ENCODE measurements at regions not wholly inside any gene's neighbourhood (a gene's known extent, or its start where the extent isn't known, plus 50 kb on each side); places are given as distances from the start of the nearest gene placed in this dataset.

DNA sequence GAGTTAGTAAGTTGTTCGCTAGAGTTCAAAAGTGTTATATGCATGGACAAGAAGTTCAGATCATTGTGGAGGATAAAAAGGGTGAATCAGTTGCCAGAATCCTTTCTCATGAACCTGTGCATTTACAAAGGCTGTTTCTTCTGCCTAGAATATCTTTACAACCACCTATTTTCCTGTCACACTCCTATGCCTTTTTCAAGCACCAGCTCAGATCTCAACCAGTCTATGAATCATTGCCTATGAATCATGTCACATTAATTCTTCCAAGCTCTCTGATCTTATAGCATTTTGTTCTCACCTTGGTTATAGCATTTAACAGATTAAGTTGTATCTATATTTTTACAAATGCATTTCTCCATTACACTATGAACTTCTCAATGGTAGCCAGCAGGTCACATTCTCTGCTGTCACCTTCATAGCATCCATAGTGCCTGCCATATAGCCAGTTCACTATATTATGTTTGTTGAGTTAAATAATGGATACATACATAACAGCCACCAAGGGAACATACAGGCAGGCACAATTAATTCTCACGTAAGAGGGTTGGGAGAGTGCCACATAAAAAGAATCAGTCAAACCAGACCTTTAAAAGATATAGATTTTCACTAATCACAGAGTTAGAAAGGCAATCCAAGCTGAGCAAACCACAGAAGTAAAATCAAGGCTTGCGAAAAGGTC, 573.0 kb downstream of the FOXG1 start:
- Mint-ChIP-seq H3K36me3 (no peaks in the 10 kb centered on the region), H3K27ac (no peak overlapping the region), H3K9me3 (peaks cover 6% of the 10 kb centered on the region), H3K4me1 (no peaks in the 10 kb centered on the region), H3K27me3 (no peaks in the 10 kb centered on the region), H3K4me3 (no peak overlapping the region)
- ATAC-seq = no peak

DNA sequence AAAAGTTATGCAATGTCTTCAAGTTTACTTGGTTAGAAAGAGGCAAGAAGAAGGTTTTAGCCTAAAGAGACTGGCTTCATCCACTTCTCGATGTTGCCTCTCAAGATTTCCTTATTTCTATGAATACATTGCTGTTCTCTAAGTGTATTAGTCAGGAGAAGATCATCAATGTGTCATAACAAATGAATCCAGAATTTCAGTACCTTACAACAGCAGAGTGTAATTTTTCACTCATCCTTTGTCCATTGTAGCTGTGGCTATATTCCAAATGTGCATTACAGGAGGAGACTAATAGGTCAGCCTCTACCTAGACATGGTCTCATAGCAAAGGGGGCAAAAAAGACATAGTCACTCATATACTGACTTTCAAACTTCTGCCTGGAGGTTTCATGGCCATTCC, 579.1 kb downstream of the PRKD1 start:
- no peaks in the 10 kb centered on the region for H3K27me3 Mint-ChIP-seq
- H3K36me3 Mint-ChIP-seq = no peaks in the 10 kb centered on the region
- ATAC-seq = no peak
- no peaks in the 10 kb centered on the region for H3K4me1 Mint-ChIP-seq
- H3K4me3 Mint-ChIP-seq = no peak overlapping the region
- H3K9me3 Mint-ChIP-seq = no peaks in the 10 kb centered on the region
- H3K27ac Mint-ChIP-seq = no peak overlapping the region

DNA sequence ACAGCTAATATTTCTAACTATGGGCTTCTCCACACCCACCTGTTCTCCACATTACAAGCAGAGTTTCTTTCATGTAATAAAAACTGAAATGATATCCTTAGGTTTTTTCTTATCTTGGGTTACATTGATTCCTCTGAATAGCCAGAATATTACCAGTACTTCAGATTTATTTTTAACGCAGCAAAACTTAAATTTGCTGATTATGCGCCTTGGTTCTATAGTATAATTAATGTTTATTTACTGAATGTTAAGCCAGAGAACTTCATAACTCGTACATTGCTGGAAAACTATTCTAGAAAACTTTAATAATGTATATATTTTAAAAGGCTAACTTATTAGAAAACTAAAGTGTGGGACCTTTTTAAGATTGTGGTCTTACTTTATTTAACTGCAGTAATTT, 577.2 kb downstream of the PRKD1 start:
- Mint-ChIP-seq H3K4me1 (no peaks in the 10 kb centered on the region), H3K27me3 (no peaks in the 10 kb centered on the region), H3K9me3 (no peaks in the 10 kb centered on the region)

DNA sequence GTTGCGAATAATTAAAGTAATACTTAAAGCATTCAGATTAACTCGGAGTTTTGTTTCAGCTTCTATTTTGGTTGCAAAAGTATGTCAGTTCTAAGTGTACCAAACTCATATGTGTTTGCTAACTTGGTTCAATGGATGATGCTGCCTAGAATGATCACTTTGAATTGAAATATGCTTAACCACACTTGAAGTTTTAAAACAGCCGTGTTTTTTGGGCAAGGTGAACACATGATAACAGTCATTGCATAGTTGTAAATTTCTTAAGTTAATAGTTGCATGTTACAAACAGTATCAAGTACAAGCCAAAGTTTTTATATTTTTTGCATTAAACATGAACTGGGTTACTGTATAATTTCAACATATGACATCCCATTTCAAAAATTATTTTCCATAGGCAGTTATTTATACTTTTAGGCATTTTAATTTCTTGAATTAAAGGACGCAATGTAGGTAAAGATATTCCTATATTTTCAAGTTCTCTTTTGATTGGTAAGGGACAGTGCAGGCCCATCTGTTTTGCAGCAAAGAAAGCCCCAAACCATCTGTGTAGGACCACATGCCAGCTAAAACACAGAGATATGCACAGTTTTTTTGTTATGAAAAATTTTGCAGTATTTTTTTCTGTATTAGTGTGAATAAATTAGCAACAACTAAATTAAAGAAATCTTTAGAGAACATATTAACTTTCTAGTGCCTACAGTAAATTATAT, 575.5 kb downstream of the PRKD1 start:
- Mint-ChIP-seq H3K9me3 (peaks cover 2% of the 10 kb centered on the region), H3K27ac (no peak overlapping the region), H3K36me3 (no peaks in the 10 kb centered on the region), H3K4me1 (no peaks in the 10 kb centered on the region), H3K27me3 (no peaks in the 10 kb centered on the region), H3K4me3 (no peak overlapping the region)
- no peak for ATAC-seq

More for the DNA sequence above, 577.2 kb downstream of the PRKD1 start:
- Mint-ChIP-seq H3K4me3 (no peak overlapping the region), H3K27ac (no peak overlapping the region), H3K36me3 (no peaks in the 10 kb centered on the region)
- no peak for ATAC-seq

DNA sequence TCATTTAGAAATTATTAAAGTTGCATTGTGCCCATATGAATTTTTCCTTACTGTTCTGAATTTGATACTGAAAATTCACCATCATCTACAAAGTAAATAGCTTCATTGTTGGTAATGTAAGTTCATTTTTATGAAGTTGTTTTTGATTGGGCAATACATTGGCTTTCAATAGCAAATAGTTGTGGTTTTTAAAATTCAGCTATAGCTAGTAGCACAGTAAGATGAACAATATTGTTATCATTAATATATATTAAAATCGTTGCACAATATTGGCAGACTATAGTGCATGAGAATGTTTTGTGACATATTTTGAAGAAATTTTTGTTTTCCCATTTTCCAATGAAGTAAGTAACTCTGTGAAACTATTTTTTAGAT, 575.0 kb downstream of the PRKD1 start:
- Mint-ChIP-seq H3K9me3 (peaks cover 4% of the 10 kb centered on the region), H3K4me1 (no peaks in the 10 kb centered on the region), H3K36me3 (no peaks in the 10 kb centered on the region), H3K4me3 (no peak overlapping the region), H3K27ac (no peak overlapping the region), H3K27me3 (no peaks in the 10 kb centered on the region)
- ATAC-seq = no peak

DNA sequence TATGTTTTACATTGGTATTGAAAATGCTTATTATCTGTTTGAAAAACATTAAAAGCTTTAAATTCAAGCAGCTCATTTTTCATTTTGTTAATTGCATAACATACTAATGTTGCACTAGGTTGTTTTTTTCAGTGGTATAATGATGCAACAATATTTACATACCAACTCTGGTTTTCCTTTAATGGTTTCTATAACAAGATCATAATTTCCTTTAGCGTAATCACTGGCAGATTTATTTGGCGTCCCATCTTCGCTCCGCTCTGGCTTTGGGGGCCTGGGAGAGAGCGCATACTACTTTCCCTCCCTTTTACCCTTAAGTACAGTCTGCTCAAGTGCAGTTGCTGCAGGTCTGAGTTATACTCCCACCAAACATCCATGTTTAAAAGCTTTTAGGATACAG, 574.1 kb downstream of the PRKD1 start:
- Mint-ChIP-seq H3K4me1 (no peaks in the 10 kb centered on the region), H3K27ac (no peak overlapping the region)

DNA sequence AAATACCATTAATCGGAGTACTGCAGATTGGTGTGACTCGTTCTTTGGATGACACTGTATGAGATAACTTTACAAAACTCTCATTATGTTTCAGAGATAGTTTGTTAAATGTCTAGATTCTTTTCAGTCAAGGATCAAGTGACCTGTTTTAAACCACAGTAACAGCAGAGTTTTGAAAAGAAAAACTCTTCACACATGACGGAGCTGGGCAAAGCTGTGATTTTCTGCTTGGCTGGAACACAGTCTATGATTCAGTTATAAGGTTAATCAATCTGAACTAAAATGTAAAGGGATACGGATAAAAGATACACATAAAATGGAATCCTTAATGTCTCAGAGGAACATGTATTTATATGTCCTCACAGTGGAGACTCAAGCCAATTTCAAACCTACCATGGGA, 573.2 kb downstream of the PRKD1 start:
- Mint-ChIP-seq H3K27me3 (no peaks in the 10 kb centered on the region), H3K9me3 (peaks cover 4% of the 10 kb centered on the region), H3K4me3 (no peak overlapping the region), H3K4me1 (no peaks in the 10 kb centered on the region), H3K36me3 (no peaks in the 10 kb centered on the region), H3K27ac (no peak overlapping the region)
- ATAC-seq = no peak

More for the DNA sequence above, 574.1 kb downstream of the PRKD1 start:
- Mint-ChIP-seq H3K36me3 (no peaks in the 10 kb centered on the region), H3K27me3 (no peaks in the 10 kb centered on the region), H3K9me3 (peaks cover 4% of the 10 kb centered on the region), H3K4me3 (no peak overlapping the region)
- no peak for ATAC-seq

DNA sequence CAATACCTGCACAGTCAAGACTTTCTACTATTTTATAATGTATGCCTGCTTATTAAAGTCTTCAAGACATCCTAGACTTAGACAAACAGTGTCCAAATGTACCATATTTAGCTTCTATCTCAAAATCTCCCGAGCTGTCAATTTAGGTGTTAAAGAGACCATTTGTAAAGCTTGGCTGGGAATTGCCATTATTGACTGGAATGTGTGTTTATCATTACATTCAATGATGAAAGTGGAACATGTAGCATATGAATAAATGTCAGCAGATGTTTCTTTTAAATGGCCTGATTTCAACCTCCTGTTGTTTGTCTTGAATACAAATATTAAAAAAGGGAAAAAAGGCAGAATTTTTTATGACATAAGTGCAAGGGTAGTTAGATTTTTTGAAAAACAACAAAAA, 572.3 kb downstream of the PRKD1 start:
- ATAC-seq = no peak
- Mint-ChIP-seq H3K27ac (no peak overlapping the region), H3K36me3 (no peaks in the 10 kb centered on the region), H3K4me1 (no peaks in the 10 kb centered on the region), H3K4me3 (no peak overlapping the region), H3K9me3 (peaks cover 4% of the 10 kb centered on the region), H3K27me3 (no peaks in the 10 kb centered on the region)

DNA sequence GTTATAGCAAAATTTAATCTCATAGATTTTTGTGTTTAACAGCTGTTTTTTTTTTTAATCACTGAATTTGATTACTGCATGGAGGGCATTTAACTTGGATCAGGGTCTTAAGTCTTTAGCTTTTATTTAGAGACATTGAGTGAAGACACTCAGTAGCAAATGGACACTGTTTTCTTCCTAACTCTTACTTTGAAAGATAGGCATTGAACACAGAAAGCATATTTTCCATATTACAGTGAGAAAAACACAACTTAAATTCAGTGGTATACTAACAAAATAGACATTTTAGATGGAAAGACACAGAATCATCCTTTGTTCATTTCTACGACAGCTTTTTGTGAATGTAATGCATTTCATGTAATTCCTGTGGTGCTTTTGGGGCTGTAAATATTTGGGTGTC, 571.8 kb downstream of the PRKD1 start:
- Mint-ChIP-seq H3K27ac (no peak overlapping the region), H3K4me1 (no peaks in the 10 kb centered on the region), H3K27me3 (no peaks in the 10 kb centered on the region), H3K4me3 (no peak overlapping the region), H3K9me3 (peaks cover 4% of the 10 kb centered on the region), H3K36me3 (no peaks in the 10 kb centered on the region)
- no peak for ATAC-seq

DNA sequence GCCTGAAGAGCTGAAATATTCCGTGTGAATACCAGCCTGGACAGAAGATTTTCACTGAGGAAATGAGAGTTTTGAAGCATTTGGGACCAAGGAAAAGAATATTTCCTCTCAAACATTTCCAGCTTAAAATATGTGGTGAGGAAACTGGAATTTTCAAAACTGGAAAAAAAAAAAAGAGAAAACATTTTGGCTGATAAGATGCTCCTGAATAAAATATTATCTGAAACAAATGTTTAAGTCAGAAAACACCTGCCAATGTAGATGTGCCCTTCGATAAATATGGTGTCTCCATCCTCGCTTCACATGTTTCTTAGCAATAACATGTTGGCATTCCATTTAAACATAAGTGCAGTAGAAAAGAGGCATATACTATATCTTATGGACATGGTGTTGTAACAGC, 567.0 kb downstream of the PRKD1 start:
- Mint-ChIP-seq H3K4me1 (no peaks in the 10 kb centered on the region), H3K27me3 (no peaks in the 10 kb centered on the region), H3K27ac (no peak overlapping the region), H3K4me3 (no peak overlapping the region), H3K9me3 (peaks cover 7% of the 10 kb centered on the region), H3K36me3 (no peaks in the 10 kb centered on the region)
- no peak for ATAC-seq

DNA sequence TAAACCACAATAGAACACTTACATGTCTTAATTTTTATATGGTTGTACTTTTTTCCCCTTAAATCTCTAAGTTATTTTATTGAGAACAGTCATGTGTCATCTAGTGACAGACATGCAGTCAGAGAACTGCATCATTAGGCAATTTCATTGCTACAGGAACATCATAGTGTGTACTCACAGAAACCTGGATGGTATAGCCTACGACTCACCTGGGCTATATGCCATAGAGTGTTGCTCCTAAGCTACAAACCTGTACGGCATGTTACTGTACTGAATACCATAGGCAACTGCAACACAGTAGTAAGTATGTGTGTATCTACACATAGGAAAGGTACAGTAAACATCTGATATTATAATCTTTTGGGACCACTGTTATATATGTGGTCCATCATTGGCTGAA, 557.6 kb downstream of the PRKD1 start:
- Mint-ChIP-seq H3K9me3 (peaks cover 3% of the 10 kb centered on the region), H3K4me3 (no peak overlapping the region), H3K27me3 (no peaks in the 10 kb centered on the region), H3K4me1 (no peaks in the 10 kb centered on the region), H3K27ac (no peak overlapping the region), H3K36me3 (no peaks in the 10 kb centered on the region)
- no peak for ATAC-seq

DNA sequence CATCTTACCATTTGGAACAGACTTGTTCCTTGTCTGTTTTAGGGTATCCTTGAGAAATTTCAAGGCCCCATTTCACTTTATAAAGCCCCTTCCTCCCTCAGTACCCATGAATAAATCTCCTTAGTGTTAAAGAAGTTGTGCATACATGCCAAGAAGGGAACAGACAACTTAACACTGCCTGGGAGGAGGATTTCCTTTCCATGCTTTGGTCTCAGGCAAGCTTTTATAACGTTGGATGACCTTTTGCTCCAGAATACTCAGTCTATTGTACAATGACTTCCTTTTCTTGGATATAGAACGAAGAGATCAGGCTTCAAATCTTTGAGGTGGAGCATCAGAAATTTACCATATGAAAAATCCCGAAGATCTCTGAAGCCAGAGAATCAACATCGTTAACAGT, 551.4 kb downstream of the PRKD1 start:
- Mint-ChIP-seq H3K4me1 (no peaks in the 10 kb centered on the region), H3K27me3 (no peaks in the 10 kb centered on the region), H3K4me3 (no peak overlapping the region), H3K9me3 (peaks cover 3% of the 10 kb centered on the region), H3K27ac (no peak overlapping the region), H3K36me3 (no peaks in the 10 kb centered on the region)
- ATAC-seq = no peak

DNA sequence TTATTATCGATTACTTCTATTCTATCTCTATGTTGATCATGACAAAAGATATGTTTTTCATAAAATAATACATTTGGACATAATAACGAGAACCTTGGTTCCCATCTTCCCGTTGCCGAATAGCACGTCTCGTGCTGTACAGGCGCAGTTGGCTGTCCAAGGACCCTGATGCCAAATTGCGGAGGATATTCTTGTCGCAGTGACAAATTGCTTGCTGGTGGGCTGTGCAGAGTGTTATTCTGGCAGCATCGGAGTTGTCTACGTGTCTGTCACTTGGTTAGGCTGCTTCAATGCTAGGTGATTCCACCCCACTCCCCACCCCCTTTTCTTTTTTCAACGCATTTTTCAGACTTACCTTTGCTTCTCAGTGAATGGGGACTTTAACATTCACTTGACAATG, 546.8 kb downstream of the PRKD1 start:
- Mint-ChIP-seq H3K27ac (no peak overlapping the region), H3K4me3 (no peak overlapping the region), H3K36me3 (no peaks in the 10 kb centered on the region), H3K27me3 (no peaks in the 10 kb centered on the region), H3K4me1 (no peaks in the 10 kb centered on the region), H3K9me3 (no peaks in the 10 kb centered on the region)
- no peak for ATAC-seq

DNA sequence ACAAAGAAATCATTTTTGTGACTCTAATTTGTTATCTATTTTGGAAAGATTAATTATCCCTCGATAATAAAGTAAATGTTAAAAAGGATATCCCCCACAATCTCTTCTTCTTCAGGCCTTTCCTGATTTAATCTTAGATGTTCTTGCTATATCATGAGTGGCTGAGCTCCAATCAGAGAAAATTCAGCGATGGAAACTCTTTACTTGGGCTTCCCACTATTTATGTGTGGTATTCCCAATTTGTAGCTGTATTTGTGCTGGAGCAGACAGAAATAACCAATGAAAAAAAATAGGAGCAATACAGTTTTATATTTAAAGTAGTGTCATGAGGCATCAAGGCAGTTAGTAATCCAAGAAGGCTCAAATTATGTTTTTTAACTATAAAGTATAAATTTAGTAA, 539.1 kb downstream of the PRKD1 start:
- H3K4me1 Mint-ChIP-seq = no peaks in the 10 kb centered on the region
- peaks cover 2% of the 10 kb centered on the region for H3K9me3 Mint-ChIP-seq
- no peaks in the 10 kb centered on the region for H3K36me3 Mint-ChIP-seq
- no peak overlapping the region for H3K4me3 Mint-ChIP-seq
- H3K27me3 Mint-ChIP-seq = no peaks in the 10 kb centered on the region
- H3K27ac Mint-ChIP-seq = no peak overlapping the region
- ATAC-seq = no peak

DNA sequence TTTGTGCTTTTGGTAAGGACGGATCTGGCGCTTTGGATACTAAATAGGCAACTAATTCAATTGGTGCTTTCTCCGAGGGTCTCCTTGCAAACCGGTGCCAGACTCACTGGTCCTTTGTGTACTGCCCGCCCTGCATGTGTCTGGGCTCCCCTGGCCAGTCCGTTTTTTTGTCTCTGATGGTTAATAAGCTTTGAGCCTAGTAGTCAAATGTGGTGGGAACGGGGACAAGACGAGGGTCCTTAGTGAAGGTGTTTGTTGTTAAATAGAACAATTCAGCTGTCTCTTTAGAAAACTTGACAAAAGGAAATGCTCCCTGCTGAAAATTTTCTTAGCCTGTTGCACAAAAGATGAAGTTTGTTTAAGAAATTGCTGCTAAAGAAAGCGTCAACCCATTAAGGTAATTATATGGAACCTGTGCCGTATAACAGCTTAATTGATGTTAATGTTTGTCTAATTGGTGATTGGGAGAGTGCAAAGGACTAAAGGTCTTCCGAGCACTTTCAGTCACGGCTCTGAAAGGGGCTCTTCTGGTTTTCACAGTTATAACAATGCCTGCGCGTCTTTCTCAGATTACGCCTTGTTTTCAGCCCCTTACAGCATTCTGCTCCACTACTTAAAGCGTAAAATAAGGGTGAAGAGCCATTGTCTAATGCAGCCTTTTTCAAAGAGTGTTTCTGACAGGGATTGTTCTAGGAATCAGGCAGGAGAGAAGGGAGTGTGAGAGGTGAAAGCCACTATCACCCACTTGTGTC, 537.4 kb downstream of the PRKD1 start:
- H3K9me3 Mint-ChIP-seq = peaks cover 2% of the 10 kb centered on the region
- no peak overlapping the region for H3K4me3 Mint-ChIP-seq
- ATAC-seq = no peak
- no peak overlapping the region for H3K27ac Mint-ChIP-seq
- no peaks in the 10 kb centered on the region for H3K27me3 Mint-ChIP-seq
- no peaks in the 10 kb centered on the region for H3K36me3 Mint-ChIP-seq
- H3K4me1 Mint-ChIP-seq = no peaks in the 10 kb centered on the region

DNA sequence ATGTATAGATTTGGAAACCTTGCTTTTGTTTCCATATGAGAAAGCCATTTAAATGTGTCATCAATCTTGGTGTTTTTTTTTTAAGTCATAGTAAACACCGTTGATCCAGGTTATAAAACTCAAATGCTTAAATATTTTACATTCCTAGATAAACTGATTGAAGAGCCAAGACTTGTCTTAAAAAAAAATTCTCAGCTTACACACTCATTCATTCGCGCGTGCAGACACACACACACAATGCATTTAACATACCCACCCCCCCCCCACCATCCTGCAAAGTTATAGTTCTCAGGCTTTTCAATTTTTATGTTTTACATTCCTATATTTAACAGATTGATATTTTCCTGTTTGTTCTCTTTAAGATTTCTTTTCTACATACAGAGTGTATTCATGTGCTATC, 536.4 kb downstream of the PRKD1 start:
- Mint-ChIP-seq H3K4me1 (no peaks in the 10 kb centered on the region), H3K9me3 (peaks cover 2% of the 10 kb centered on the region), H3K27ac (no peak overlapping the region), H3K36me3 (no peaks in the 10 kb centered on the region), H3K4me3 (no peak overlapping the region), H3K27me3 (no peaks in the 10 kb centered on the region)
- no peak for ATAC-seq
